SK-N-SH treated with all-trans-retinoic acid at 6 μM for 48 hours (cell line): ENCODE measurements at regions not wholly inside any gene's neighbourhood (a gene's known extent, or its start where the extent isn't known, plus 50 kb on each side); places are given as distances from the start of the nearest gene placed in this dataset.

Experiments
- ATAC-seq: fragments of 200-7000 bp; cut with Tn5 transposase; 3 replicates; pipeline ENCODE4 v1.9.1; 2020; ENCODE audit warnings: mild to moderate bottlenecking, moderate library complexity
- ARNTL ChIP-seq: fragments of 450-650 bp; formaldehyde crosslinking; IDR thresholded peaks from 2 replicates; pipeline ENCODE4 v1.5.0; 2020; ENCODE audit warnings: low read depth, mild to moderate bottlenecking, moderate library complexity, borderline replicate concordance
- BACH2 ChIP-seq: fragments of 250-450 bp; sonication (Bioruptor Pico); IDR thresholded peaks from 2 replicates; pipeline ENCODE4 v1.9.0; 2021; ENCODE audit warnings: mild to moderate bottlenecking, borderline replicate concordance
- CREB5 ChIP-seq: fragments of 250-450 bp; sonication (Bioruptor Pico); IDR thresholded peaks from 2 replicates; pipeline ENCODE4 v1.5.1; 2020; ENCODE audit warnings: low read depth, mild to moderate bottlenecking, moderate library complexity
- CSDC2 ChIP-seq: fragments of 250-450 bp; sonication (Bioruptor Pico); IDR thresholded peaks from 2 replicates; pipeline ENCODE4 v1.5.0; 2020; ENCODE audit warnings: mild to moderate bottlenecking, moderate library complexity
- CSRNP3 ChIP-seq: fragments of 250-450 bp; sonication (Bioruptor Pico); IDR thresholded peaks from 2 replicates; pipeline ENCODE4 v1.5.1; 2021; ENCODE audit warnings: mild to moderate bottlenecking, moderate library complexity
- GLIS3 ChIP-seq: fragments of 250-450 bp; sonication (Bioruptor Pico); IDR thresholded peaks from 2 replicates; pipeline ENCODE4 v1.5.0; 2020; ENCODE audit warnings: mild to moderate bottlenecking, moderate library complexity
- OSR1 ChIP-seq: fragments of 250-450 bp; sonication (Bioruptor Pico); IDR thresholded peaks from 2 replicates; pipeline ENCODE4 v1.8.0; 2022; ENCODE audit warnings: moderate library complexity, mild to moderate bottlenecking, inconsistent platforms
- PATZ1 ChIP-seq: fragments of 250-450 bp; sonication (Bioruptor Pico); IDR thresholded peaks from 2 replicates; pipeline ENCODE4 v1.8.0; 2020; ENCODE audit warnings: mild to moderate bottlenecking, moderate library complexity, borderline replicate concordance
- RARB ChIP-seq: fragments of 250-450 bp; sonication (Bioruptor Pico); IDR thresholded peaks from 2 replicates; pipeline ENCODE4 v1.8.0; 2021; ENCODE audit warnings: mild to moderate bottlenecking, moderate library complexity
- TCF4 ChIP-seq: fragments of 250-450 bp; sonication (Bioruptor Pico); IDR thresholded peaks from 2 replicates; pipeline ENCODE4 v1.8.0; 2021; ENCODE audit warnings: mild to moderate bottlenecking, moderate library complexity, borderline replicate concordance
- ZC3H10 ChIP-seq: fragments of 250-450 bp; sonication (Bioruptor Pico); IDR thresholded peaks from 2 replicates; pipeline ENCODE4 v1.5.1; 2021; ENCODE audit warnings: mild to moderate bottlenecking, moderate library complexity
- ZFP3 ChIP-seq: fragments of 250-450 bp; sonication (Bioruptor Pico); IDR thresholded peaks from 2 replicates; pipeline ENCODE4 v1.5.0; 2020; ENCODE audit warnings: mild to moderate bottlenecking, moderate library complexity
- ZFP30 ChIP-seq: fragments of 450-650 bp; formaldehyde crosslinking; IDR thresholded peaks from 2 replicates; pipeline ENCODE4 v1.5.0; 2022; ENCODE audit warnings: mild to moderate bottlenecking, moderate library complexity
- ZNF70 ChIP-seq: fragments of 450-650 bp; formaldehyde crosslinking; IDR thresholded peaks from 2 replicates; pipeline ENCODE4 v1.5.0; 2020; ENCODE audit warnings: mild to moderate bottlenecking, moderate library complexity
- ZNF8 ChIP-seq: fragments of 450-650 bp; formaldehyde crosslinking; IDR thresholded peaks from 2 replicates; pipeline ENCODE4 v1.5.0; 2020; ENCODE audit warnings: mild to moderate bottlenecking, moderate library complexity
- TF ChIP-seq, protein P1 (sequence below): fragments of 250-450 bp; sonication (Bioruptor Pico); IDR thresholded peaks from 2 replicates; pipeline ENCODE4 v1.5.0; 2020; ENCODE audit warnings: mild to moderate bottlenecking, moderate library complexity

DNA sequence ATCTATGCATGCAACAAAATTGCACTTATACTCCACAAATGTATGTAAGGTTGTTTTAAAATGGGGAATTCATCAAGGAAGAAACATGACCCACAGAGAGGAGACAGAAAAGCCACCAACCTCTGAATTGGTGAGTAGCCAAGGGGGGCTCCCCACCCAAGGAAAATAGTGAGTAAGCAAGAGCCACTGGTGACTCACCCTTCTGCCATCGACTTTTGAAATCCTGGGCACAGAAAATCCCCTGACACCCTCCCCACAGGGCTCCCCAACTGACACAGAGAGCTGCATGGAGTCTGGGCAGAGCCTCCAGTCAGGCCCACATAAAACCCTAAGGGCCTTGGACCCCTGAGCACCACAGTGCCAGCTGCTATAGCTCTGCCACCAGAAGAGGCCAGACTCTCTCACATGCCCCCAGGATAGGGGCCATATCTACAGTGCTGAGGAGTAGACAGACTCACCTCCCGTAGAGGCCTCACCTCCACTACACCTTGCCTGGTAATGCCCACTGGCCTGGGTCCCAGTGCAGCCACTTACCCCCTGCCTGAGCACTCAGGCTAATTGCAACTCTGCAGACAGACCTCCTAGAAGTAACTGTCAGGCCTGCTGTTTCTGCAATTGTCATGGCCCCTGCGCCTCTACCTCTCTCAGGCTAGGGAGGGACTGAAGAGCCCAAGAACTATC, 244.7 kb upstream of the WSB1 start (continued):
- TF ChIP-seq PATZ1 (no peak), GLIS3 (CRISPR knock-in tag) (no peak), ZC3H10 (no peak), ZNF70 (CRISPR knock-in tag) (no peak), RARB (CRISPR knock-in tag) (no peak), CREB5 (CRISPR knock-in tag) (no peak), TCF4 (CRISPR knock-in tag) (no peak), CSDC2 (CRISPR knock-in tag) (no peak)
- TF ChIP-seq, protein P1, sequence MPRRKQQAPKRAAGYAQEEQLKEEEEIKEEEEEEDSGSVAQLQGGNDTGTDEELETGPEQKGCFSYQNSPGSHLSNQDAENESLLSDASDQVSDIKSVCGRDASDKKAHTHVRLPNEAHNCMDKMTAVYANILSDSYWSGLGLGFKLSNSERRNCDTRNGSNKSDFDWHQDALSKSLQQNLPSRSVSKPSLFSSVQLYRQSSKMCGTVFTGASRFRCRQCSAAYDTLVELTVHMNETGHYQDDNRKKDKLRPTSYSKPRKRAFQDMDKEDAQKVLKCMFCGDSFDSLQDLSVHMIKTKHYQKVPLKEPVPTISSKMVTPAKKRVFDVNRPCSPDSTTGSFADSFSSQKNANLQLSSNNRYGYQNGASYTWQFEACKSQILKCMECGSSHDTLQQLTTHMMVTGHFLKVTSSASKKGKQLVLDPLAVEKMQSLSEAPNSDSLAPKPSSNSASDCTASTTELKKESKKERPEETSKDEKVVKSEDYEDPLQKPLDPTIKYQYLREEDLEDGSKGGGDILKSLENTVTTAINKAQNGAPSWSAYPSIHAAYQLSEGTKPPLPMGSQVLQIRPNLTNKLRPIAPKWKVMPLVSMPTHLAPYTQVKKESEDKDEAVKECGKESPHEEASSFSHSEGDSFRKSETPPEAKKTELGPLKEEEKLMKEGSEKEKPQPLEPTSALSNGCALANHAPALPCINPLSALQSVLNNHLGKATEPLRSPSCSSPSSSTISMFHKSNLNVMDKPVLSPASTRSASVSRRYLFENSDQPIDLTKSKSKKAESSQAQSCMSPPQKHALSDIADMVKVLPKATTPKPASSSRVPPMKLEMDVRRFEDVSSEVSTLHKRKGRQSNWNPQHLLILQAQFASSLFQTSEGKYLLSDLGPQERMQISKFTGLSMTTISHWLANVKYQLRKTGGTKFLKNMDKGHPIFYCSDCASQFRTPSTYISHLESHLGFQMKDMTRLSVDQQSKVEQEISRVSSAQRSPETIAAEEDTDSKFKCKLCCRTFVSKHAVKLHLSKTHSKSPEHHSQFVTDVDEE = no peak
- TF ChIP-seq, all 23 proteins: peak for 0

- no peak for TF ChIP-seq OSR1
- TF ChIP-seq ZNF70 (CRISPR knock-in tag) = no peak
- no peak for TF ChIP-seq GLIS3 (CRISPR knock-in tag)
- no peak for TF ChIP-seq ZFP3
- no peak for TF ChIP-seq CREB5 (CRISPR knock-in tag)
- ATAC-seq = no peak
These were observed 228.3 kb upstream of the WSB1 start for GRCh38 chr17:27065588-27065987.

DNA sequence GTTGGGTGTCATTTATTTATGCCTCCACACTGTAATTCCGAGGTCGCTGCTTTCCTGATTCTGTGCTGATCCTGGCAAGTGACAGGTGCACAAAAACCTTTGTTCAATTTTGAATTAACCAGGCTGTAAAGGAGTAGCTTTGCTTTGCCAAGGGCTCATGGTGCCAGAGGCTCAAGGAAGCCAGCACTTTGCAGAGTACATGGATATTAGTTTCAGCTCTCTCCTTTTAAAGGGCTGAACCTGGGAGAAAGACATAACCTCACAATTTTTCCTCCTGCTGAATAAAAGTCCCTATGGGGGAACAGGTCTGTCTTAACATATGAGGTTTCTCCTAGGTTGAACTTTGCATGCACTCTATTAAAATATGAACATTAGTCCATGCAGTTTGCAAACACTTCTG, 227.6 kb upstream of the WSB1 start:
- ATAC-seq = no peak
- no peak for TF ChIP-seq ZC3H10
- no peak for TF ChIP-seq GLIS3 (CRISPR knock-in tag)
- no peak for TF ChIP-seq TCF4 (CRISPR knock-in tag)
- no peak for TF ChIP-seq BACH2 (CRISPR knock-in tag)
- no peak for TF ChIP-seq ZFP30 (CRISPR knock-in tag)
- TF ChIP-seq ARNTL (CRISPR knock-in tag) = no peak
- no peak for TF ChIP-seq PATZ1
- no peak for TF ChIP-seq ZFP3
- TF ChIP-seq ZNF8 = no peak
- TF ChIP-seq CSRNP3 (CRISPR knock-in tag) = no peak
